Pons (tissue), 1 donor: ENCODE measurements at regions not wholly inside any gene's neighbourhood (a gene's known extent, or its start where the extent isn't known, plus 50 kb on each side); places are given as distances from the start of the nearest gene placed in this dataset.
"Not testable (repeated sequence)": the region's sequence is repeated elsewhere in the genome, so short reads cannot be mapped to it uniquely, and the experiment has no call there.

Experiments used
- DNase-seq: peaks from one replicate; pipeline ENCODE4 v3.0.0-alpha.2; 2016; ENCODE audit warnings: low spot score

- no peak for DNase-seq
These were observed 672.4 kb upstream of the TMPRSS15 start for GRCh38 chr21:19076031-19076430.

- DNase-seq: no peak
These were observed 706.1 kb upstream of the TMPRSS15 start for GRCh38 chr21:19109694-19110093.

GRCh38 chr21:19119259-19119658 is 715.7 kb upstream of the TMPRSS15 start:
- DNase-seq: not testable (repeated sequence)

DNA sequence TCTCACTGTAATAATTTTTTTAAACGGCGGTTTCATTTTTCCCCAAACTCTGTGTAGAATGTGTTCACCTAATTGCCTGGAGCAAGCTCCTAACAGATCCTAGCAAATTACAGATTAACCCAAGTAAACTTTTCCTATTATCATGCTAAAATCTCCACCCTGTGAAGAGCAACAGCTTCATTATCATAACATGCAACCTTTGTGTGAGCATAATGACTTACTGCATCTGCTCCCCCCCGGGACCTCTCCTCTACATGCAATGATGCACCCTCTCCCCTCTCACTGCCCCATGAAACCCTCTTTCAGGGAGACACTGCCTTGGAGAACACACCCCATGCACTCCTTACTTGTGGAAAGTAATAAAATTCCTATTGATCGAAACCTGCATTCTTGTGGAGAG is 717.0 kb upstream of the TMPRSS15 start:
- no peak for DNase-seq

DNA sequence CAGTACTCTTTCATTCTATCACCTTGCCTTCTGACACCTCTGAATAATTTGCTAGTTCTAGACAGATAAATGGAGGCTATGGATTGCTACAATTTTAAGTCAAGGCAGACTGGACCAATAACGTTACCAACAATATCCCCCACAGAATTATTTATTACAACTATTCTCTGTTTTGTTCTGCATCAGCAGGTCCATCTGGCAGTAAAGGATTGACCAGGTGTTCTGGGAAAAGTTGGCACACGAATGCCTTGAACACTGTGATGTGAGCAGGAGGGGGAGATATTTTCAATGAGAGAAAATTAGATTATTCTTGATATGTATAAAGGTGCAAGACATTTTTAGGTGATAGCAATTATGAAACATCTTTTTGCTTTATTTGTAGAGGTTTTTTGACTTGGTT is 718.8 kb upstream of the TMPRSS15 start:
- DNase-seq: peak; percentile 17

- peak; percentile 48 for DNase-seq
These were observed 719.5 kb upstream of the TMPRSS15 start for GRCh38 chr21:19123053-19123452.

DNA sequence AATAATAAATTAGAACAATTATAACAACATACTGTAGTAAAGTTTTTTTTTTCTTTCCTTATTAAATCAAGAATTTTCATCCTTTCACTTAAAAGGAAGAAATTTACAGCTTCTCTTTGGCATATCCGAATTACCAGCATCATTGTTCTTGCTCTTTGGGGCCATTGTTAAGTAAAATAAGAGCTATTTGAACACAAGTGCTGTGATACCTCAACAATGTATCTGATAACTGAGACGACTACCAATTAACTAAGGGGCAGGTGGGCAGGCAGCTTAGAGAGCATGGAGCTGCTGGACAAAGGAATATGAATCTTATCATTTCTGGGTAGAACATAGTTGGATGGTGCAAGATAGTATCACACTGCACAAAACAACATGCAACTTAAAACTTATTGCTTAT is 719.9 kb upstream of the TMPRSS15 start:
- DNase-seq: no peak

DNA sequence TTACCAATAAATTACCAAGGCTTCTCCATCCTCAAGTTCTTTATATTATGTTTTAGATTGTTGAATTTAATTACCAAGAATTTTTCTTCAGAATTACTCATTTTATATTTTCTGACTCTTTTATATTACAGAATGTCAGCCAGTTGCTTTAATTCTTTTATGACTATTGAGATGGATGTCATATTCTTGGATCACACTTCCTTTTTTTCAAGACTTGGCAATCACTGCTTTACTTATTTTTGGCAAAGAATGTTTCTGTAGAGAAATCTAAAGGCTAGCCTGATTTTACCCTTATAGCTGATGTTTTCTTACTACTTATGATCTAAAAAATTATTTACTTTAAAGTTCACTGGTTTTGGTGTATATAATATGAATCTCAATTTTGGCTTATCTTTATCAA is 721.1 kb upstream of the TMPRSS15 start:
- DNase-seq: no peak

- DNase-seq: no peak
These were observed 726.9 kb upstream of the TMPRSS15 start for GRCh38 chr21:19130379-19131028.

DNA sequence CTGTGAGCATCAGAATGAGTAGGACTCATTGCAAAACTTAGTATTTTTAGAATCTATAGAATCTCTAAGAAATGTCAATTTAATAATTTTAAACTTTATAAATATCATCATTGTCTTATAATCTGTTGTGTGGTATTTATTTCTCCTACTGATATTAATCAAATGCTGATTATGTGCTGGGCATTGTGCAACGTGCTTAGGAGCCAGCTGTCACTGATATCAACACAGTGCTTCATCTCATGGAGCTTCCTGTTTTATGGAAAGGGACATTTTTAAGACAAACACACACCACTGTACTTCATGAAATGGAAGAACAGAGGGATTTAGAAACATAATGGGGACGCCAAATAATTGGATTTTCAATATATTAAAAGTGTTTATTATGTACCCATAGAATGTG is 737.9 kb upstream of the TMPRSS15 start:
- no peak for DNase-seq

DNA sequence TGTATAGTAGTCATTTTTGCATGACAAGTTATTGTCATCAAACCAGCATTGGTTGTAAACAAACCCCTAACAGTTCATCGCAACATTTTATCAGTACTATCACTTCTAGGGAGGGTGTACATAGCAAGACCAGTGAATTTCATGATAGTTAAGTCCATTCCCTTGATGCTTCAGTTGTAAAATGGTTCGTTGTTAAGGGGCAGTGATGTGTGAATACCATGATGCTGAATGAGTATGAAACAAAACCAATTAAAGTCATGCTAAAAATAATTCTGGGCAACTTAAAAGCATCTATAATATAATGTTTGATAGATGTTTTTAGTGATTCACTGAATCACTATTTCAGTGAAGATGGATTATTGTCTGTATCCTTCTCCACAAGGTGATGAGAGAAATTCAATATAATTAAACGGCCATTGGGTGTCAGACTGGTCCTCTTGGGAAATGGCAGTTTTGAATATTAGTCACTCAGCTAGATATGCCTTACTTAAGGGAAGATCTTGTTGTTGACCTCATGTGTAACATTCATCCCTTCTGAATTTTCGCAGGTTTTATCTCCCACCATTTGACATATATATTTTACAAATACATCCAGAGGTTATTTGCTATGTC is 742.2 kb upstream of the TMPRSS15 start:
- DNase-seq: no peak

DNA sequence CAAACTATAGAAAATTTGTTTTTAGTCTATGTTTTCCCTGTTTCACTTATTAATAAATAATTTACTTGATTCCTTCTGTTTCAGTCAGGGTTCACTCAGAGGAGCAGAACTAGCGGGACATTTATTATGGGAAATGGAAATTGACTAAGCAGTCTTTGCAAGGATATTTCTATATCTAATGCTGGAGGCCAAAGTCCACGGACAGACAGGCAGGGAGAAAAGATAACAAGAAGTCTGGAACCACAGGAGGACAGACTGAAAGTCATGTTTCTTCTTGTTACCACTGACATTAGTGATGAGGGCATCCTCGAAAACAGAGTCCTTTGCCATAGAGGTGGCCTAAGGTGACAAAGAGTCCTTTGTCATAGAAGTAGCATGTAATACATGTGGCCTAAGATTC is 744.5 kb upstream of the TMPRSS15 start:
- no peak for DNase-seq

- DNase-seq: no peak
These were observed 768.0 kb upstream of the TMPRSS15 start for GRCh38 chr21:19171585-19171984.

GRCh38 chr21:19181604-19182140 is 778.1 kb upstream of the TMPRSS15 start:
- no peak for DNase-seq

GRCh38 chr21:19197950-19198349 is 794.4 kb upstream of the TMPRSS15 start:
- DNase-seq: no peak

GRCh38 chr21:19198801-19199200 is 795.2 kb upstream of the TMPRSS15 start:
- DNase-seq: no peak

DNA sequence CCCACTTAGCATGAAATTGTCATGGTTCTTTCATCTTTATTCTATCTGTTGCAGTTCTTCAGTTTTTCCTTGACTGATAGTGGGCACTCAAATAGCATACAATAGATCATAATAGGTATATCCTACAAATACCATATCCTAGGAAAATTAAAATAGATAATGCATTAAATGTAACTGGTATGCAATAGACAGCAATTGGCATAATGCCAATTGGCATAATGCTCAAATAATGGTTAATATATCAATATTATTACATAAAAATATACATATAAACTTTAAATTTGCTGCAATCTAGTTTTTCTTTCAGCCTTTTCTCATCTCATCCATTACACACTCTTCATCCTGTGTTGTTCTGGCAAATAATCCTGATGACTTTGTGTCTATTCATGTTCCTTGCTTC is 814.6 kb upstream of the TMPRSS15 start:
- no peak for DNase-seq

DNA sequence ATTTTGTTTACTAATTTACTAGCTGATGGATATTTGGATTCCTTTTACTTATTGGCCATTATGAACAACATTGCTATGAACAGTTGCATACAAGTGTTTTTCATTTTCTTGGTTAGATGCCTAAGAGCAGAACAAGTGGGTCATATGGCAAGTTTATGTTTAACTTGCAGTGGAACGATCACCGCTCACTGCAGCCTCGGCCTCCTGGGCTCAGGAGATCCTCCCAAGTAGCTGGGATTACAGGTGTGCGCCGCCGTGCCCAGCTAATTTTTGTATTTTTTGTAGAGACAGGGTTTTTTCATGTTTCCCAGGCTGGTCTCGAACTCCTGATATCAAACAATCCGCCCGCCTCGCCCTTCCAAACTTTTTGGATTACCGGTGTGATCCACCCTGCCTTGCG is 820.5 kb upstream of the TMPRSS15 start:
- no peak for DNase-seq

DNA sequence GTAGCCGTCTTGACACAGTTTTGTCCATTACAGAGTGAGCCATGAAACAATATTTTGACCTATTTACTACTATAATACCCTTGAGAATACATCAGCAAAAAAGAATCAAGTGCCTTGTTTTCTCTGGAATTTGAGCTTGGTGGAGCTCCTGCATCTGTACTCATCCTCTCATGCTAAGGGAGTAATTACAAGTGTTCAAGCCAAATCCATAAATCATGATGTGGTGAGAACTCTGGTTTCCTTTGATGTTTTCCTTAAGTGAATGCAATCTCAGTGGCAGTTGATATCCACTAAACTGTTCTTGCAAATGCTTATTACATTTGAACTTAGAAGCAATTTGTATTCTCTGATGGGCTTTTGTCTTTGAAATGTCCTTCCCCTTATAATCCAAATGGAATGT is 824.6 kb upstream of the TMPRSS15 start:
- DNase-seq: no peak

GRCh38 chr21:19233841-19234240 is 830.3 kb upstream of the TMPRSS15 start:
- DNase-seq: not testable (repeated sequence)

DNA sequence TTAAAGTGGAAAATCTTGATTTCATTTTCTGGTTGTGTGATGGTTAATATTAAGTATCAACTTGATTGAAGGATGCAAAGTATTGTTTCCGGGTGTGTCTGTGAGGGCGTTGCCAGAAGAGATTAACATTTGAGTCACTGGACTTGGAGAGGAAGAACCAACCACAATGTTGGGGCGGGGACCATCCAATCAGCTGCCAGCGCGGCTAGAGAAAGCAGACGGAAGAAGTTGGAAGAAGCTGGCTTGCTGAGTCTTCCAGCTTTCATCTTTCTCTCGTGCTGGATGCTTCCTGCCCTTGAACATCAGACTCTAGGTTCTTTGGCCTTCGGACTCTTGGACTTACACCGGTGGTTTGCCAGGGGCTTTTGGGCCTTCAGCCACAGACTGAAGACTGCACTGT is 832.6 kb upstream of the TMPRSS15 start:
- no peak for DNase-seq

- DNase-seq: no peak
These were observed 834.0 kb upstream of the TMPRSS15 start for GRCh38 chr21:19237608-19238007.

GRCh38 chr21:19239696-19240095 is 836.1 kb upstream of the TMPRSS15 start:
- no peak for DNase-seq
